ENCODE measurements at regions not wholly inside any gene's neighbourhood (a gene's known extent, or its start where the extent isn't known, plus 50 kb on each side); places are given as distances from the start of the nearest gene placed in this dataset.

DNA sequence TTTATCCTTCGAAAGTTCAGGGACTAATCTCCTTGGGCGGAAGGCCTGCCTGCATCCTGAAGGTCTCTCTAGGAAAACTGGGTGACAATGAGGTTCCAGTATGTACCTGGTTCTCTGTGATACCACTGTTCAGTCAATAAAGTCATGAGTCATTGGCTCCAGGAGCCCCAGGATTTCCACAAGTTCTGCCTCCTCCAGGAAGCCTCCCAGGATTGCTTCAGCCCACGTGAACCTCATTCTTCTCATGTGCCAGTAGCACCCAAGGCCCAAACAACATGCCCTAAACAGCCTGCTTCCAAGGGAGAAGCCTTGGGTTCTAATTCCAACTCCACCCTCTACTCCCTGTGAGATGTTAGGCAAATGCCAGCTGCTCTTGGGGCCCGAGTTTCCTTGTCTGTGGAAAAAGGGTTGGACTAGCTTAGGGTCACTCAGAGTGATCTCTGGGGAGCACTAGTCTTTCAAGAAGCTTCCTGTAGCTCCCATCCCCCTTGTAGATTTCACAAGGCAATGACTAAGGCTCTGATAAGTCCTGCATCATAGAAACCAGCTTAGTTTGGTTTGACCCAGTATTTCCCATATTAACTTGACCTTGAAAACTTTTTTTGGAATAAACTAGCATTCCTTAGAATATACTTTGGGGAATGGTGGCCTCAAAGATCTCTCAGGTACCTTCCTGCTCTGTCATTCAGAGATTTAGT, 118.3 kb upstream of the ATP2B2 start:
- DNase-seq (ENCODE audit: low read depth, low spot score) = no peak
- H3K36me3 ChIP-seq (ENCODE audit: control insufficient read depth, insufficient read depth, low read length) = no peaks in the 10 kb centered on the region
- H3K4me1 ChIP-seq (ENCODE audit: control insufficient read depth, insufficient read depth, low read length) = no peaks in the 10 kb centered on the region
- ChIA-PET CTCF (no interaction called here), POLR2A (no interaction called here)
- H3K27me3 ChIP-seq (ENCODE audit: control insufficient read depth, insufficient read depth, low read length) = no peaks in the 10 kb centered on the region
- no peak overlapping the region for H3K27ac ChIP-seq (ENCODE audit: low read length)
- BruUV-seq (replicated peaks) = no TSS peak
- TF ChIP-seq, protein P1, sequence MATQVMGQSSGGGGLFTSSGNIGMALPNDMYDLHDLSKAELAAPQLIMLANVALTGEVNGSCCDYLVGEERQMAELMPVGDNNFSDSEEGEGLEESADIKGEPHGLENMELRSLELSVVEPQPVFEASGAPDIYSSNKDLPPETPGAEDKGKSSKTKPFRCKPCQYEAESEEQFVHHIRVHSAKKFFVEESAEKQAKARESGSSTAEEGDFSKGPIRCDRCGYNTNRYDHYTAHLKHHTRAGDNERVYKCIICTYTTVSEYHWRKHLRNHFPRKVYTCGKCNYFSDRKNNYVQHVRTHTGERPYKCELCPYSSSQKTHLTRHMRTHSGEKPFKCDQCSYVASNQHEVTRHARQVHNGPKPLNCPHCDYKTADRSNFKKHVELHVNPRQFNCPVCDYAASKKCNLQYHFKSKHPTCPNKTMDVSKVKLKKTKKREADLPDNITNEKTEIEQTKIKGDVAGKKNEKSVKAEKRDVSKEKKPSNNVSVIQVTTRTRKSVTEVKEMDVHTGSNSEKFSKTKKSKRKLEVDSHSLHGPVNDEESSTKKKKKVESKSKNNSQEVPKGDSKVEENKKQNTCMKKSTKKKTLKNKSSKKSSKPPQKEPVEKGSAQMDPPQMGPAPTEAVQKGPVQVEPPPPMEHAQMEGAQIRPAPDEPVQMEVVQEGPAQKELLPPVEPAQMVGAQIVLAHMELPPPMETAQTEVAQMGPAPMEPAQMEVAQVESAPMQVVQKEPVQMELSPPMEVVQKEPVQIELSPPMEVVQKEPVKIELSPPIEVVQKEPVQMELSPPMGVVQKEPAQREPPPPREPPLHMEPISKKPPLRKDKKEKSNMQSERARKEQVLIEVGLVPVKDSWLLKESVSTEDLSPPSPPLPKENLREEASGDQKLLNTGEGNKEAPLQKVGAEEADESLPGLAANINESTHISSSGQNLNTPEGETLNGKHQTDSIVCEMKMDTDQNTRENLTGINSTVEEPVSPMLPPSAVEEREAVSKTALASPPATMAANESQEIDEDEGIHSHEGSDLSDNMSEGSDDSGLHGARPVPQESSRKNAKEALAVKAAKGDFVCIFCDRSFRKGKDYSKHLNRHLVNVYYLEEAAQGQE (IDR thresholded peaks at IDR 0.05; ENCODE audit: insufficient read depth in 1 of 2, low read depth in 2 of 2, low read length in 1 of 2) = no peak
- TF ChIP-seq SIN3A (IDR thresholded peaks at IDR 0.05; ENCODE audit: borderline replicate concordance, insufficient read depth, low read depth, low read length) (no peak), TCF7L2 (IDR thresholded peaks at IDR 0.05; ENCODE audit: low read depth, low read length) (no peak), POLR2AphosphoS5 (IDR thresholded peaks at IDR 0.05; ENCODE audit: low read depth, low read length) (no peak)
- TF ChIP-seq, protein P2, sequence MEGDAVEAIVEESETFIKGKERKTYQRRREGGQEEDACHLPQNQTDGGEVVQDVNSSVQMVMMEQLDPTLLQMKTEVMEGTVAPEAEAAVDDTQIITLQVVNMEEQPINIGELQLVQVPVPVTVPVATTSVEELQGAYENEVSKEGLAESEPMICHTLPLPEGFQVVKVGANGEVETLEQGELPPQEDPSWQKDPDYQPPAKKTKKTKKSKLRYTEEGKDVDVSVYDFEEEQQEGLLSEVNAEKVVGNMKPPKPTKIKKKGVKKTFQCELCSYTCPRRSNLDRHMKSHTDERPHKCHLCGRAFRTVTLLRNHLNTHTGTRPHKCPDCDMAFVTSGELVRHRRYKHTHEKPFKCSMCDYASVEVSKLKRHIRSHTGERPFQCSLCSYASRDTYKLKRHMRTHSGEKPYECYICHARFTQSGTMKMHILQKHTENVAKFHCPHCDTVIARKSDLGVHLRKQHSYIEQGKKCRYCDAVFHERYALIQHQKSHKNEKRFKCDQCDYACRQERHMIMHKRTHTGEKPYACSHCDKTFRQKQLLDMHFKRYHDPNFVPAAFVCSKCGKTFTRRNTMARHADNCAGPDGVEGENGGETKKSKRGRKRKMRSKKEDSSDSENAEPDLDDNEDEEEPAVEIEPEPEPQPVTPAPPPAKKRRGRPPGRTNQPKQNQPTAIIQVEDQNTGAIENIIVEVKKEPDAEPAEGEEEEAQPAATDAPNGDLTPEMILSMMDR (IDR thresholded peaks at IDR 0.05) = no peak
- H3K9me3 ChIP-seq (ENCODE audit: control insufficient read depth, insufficient read depth, low read depth, low read length) = no peaks in the 10 kb centered on the region
- ATAC-seq = no peak
- in situ Hi-C loops (cut with HindIII; ENCODE audit: low pct_unique_long_range_greater_than_20kb, low sequenced_read_pairs) = no loop called here
- intact Hi-C loops (cut with micrococcal nuclease; ENCODE audit: unreplicated experiment) = no loop called here
- H3K4me3 ChIP-seq (ENCODE audit: low read depth in 2 of 2, low read length in 2 of 2) = no peak overlapping the region

DNA sequence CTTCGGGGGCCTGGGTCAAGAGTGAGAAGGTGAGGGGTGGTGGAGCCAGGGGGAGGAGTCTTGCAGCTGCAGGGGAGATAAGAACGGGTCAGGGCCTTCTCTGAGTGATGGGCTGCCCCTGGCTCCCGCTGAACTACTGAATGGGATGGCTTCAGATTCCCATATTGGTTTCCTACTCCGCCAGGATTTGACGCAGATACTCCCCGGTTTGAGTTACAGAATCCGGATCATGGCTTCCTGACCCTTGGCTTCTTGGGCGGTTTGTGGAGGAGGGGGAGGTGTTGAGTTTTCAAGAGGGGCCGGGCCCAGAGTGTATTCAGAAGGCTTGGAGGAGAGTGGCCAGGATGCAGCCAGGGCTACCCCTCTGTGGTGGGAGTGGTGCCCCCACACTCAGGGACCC, 119.9 kb upstream of the ATP2B2 start:
- intact Hi-C loops (cut with micrococcal nuclease; ENCODE audit: unreplicated experiment) = no loop called here
- in situ Hi-C loops (cut with HindIII; ENCODE audit: low pct_unique_long_range_greater_than_20kb, low sequenced_read_pairs) = no loop called here
- TF ChIP-seq SIN3A (IDR thresholded peaks at IDR 0.05; ENCODE audit: borderline replicate concordance, insufficient read depth, low read depth, low read length) = no peak
- TF ChIP-seq, protein P2 (IDR thresholded peaks at IDR 0.05) = no peak
- no peak for TF ChIP-seq POLR2AphosphoS5 (IDR thresholded peaks at IDR 0.05; ENCODE audit: low read depth, low read length)
- TF ChIP-seq TCF7L2 (IDR thresholded peaks at IDR 0.05; ENCODE audit: low read depth, low read length) = no peak
- TF ChIP-seq, protein P1 (IDR thresholded peaks at IDR 0.05; ENCODE audit: insufficient read depth in 1 of 2, low read depth in 2 of 2, low read length in 1 of 2) = no peak
- DNase-seq (ENCODE audit: low read depth, low spot score) (no peak), ATAC-seq (no peak)
- no TSS peak for BruUV-seq (replicated peaks)
- H3K27ac ChIP-seq (ENCODE audit: low read length) = no peak overlapping the region
- H3K4me1 ChIP-seq (ENCODE audit: control insufficient read depth, insufficient read depth, low read length) = no peaks in the 10 kb centered on the region
- H3K4me3 ChIP-seq (ENCODE audit: low read depth in 2 of 2, low read length in 2 of 2) = no peak overlapping the region
- H3K36me3 ChIP-seq (ENCODE audit: control insufficient read depth, insufficient read depth, low read length) = no peaks in the 10 kb centered on the region
- ChIA-PET POLR2A (no interaction called here), CTCF (no interaction called here)
- no peaks in the 10 kb centered on the region for H3K9me3 ChIP-seq (ENCODE audit: control insufficient read depth, insufficient read depth, low read depth, low read length)
- no peaks in the 10 kb centered on the region for H3K27me3 ChIP-seq (ENCODE audit: control insufficient read depth, insufficient read depth, low read length)
